ENCODE measurements at regions not wholly inside any gene's neighbourhood (a gene's known extent, or its start where the extent isn't known, plus 50 kb on each side); places are given as distances from the start of the nearest gene placed in this dataset.

GRCh38 chr1:72601035-72601674, 318.8 kb upstream of the NEGR1 start:
- no peak overlapping the region for H3K4me3 ChIP-seq (ENCODE audit: low read depth, low read length)
- no peak overlapping the region for H3K27ac ChIP-seq
- in situ Hi-C loops (cut with HindIII; ENCODE audit: low pct_ligation_motif_present, low sequenced_read_pairs) = no loop called here
- H3K36me3 ChIP-seq (replicated peaks) = no peaks in the 10 kb centered on the region
- no peak for TF ChIP-seq CTCF (IDR thresholded peaks at IDR 0.05; ENCODE audit: low read depth, low read length, missing control alignments)
- H3K27me3 ChIP-seq (replicated peaks) = no peaks in the 10 kb centered on the region
- DNase-seq = no peak

GRCh38 chr1:72586023-72586685, 303.8 kb upstream of the NEGR1 start:
- Histone ChIP-seq H3K36me3 (replicated peaks) (no peaks in the 10 kb centered on the region), H3K27me3 (replicated peaks) (no peaks in the 10 kb centered on the region), H3K4me3 (ENCODE audit: low read depth, low read length) (no peak overlapping the region), H3K27ac (no peak overlapping the region)
- in situ Hi-C loops (cut with HindIII; ENCODE audit: low pct_ligation_motif_present, low sequenced_read_pairs) = no loop called here
- TF ChIP-seq CTCF (IDR thresholded peaks at IDR 0.05; ENCODE audit: low read depth, low read length, missing control alignments) = no peak
- no peak for DNase-seq

- no peaks in the 10 kb centered on the region for H3K36me3 ChIP-seq (replicated peaks)
- no peaks in the 10 kb centered on the region for H3K27me3 ChIP-seq (replicated peaks)
- DNase-seq = no peak
- H3K27ac ChIP-seq = no peak overlapping the region
- in situ Hi-C loops (cut with HindIII; ENCODE audit: low pct_ligation_motif_present, low sequenced_read_pairs) = no loop called here
- no peak for TF ChIP-seq CTCF (IDR thresholded peaks at IDR 0.05; ENCODE audit: low read depth, low read length, missing control alignments)
- no peak overlapping the region for H3K4me3 ChIP-seq (ENCODE audit: low read depth, low read length)
Observed at GRCh38 chr1:72579629-72580028, 297.3 kb upstream of the NEGR1 start.

- H3K27me3 ChIP-seq (replicated peaks) = no peaks in the 10 kb centered on the region
Observed at GRCh38 chr1:72570815-72571214, 288.5 kb upstream of the NEGR1 start.

GRCh38 chr1:72568113-72568512, 285.8 kb upstream of the NEGR1 start:
- DNase-seq = no peak
- no peak for TF ChIP-seq CTCF (IDR thresholded peaks at IDR 0.05; ENCODE audit: low read depth, low read length, missing control alignments)
- Histone ChIP-seq H3K4me3 (ENCODE audit: low read depth, low read length) (no peak overlapping the region), H3K27me3 (replicated peaks) (no peaks in the 10 kb centered on the region), H3K36me3 (replicated peaks) (no peaks in the 10 kb centered on the region), H3K27ac (no peak overlapping the region)
- in situ Hi-C loops (cut with HindIII; ENCODE audit: low pct_ligation_motif_present, low sequenced_read_pairs) = no loop called here

More at GRCh38 chr1:72570815-72571214, 288.5 kb upstream of the NEGR1 start:
- Histone ChIP-seq H3K27ac (no peak overlapping the region), H3K36me3 (replicated peaks) (no peaks in the 10 kb centered on the region), H3K4me3 (ENCODE audit: low read depth, low read length) (no peak overlapping the region)
- in situ Hi-C loops (cut with HindIII; ENCODE audit: low pct_ligation_motif_present, low sequenced_read_pairs) = no loop called here
- no peak for DNase-seq
- no peak for TF ChIP-seq CTCF (IDR thresholded peaks at IDR 0.05; ENCODE audit: low read depth, low read length, missing control alignments)
